SK-N-SH (cell line): ENCODE measurements at regions not wholly inside any gene's neighbourhood (a gene's known extent, or its start where the extent isn't known, plus 50 kb on each side); places are given as distances from the start of the nearest gene placed in this dataset.

Experiments used
- CTCF ChIA-PET: fragments of 300-600, 350-600 bp; formaldehyde crosslinking; extraction: SDS; loops from one replicate; lab custom pipeline; 2021; lab: Yijun Ruan, JAX
- POLR2A ChIA-PET: fragments of 350-600 bp; sonication (Branson Sonifier 250); formaldehyde crosslinking; extraction: SDS; loops from one replicate; lab custom pipeline; 2020; ENCODE audit warnings: antibody characterized with exemption, inconsistent platforms; lab: Yijun Ruan, JAX
- DNase-seq: peaks from one replicate; pipeline ENCODE4 v3.0.0; 2012
- H2AFZ ChIP-seq: fragments of 200-600 bp; sonication (generic); 2 replicates; pipeline ENCODE4 v1.8.1; 2016; ENCODE audit warnings: antibody characterized with exemption, mild to moderate bottlenecking, low read depth
- H3F3A ChIP-seq: fragments of 200-600 bp; sonication (generic); replicated peaks from 2 replicates; pipeline ENCODE3; 2016; ENCODE audit warnings: antibody characterized with exemption, mild to moderate bottlenecking; ENCODE audit not compliant: insufficient read depth
- H3K27ac ChIP-seq, 2 experiments: fragments of 200-500 bp in 1 of 2; fragments of 200-600 bp in 1 of 2; sonication (Bioruptor generic) in 1 of 2; sonication (generic), shearing (Covaris generic) in 1 of 2; 2 replicates each; pipeline versions ENCODE4 v1.5.1 to v1.6.1; 2014 to 2016; ENCODE audit warnings: low read depth in 2 of 2, inconsistent platforms in 1 of 2, low read length in 1 of 2, mild to moderate bottlenecking in 1 of 2, mixed read lengths in 1 of 2
- H3K27me3 ChIP-seq: fragments of 200-600 bp; sonication (generic), shearing (Covaris generic); 2 replicates; pipeline ENCODE4 v1.6.1; 2016; ENCODE audit warnings: mixed run types; ENCODE audit not compliant: insufficient read depth
- H3K36me3 ChIP-seq, 2 experiments: fragments of 200-500 bp in 1 of 2; fragments of 200-600 bp in 1 of 2; sonication (Bioruptor generic) in 1 of 2; sonication (generic) in 1 of 2; replicated peaks in 1 of 2; 2 replicates each; pipeline versions ENCODE3 to v1.5.1; 2014 to 2016; ENCODE audit warnings: low read length in 1 of 2, mild to moderate bottlenecking in 1 of 2; ENCODE audit not compliant: insufficient read depth in 2 of 2, control insufficient read depth in 1 of 2
- H3K4me1 ChIP-seq, 2 experiments: fragments of 200-500 bp in 1 of 2; fragments of 200-600 bp in 1 of 2; sonication (Bioruptor generic) in 1 of 2; sonication (generic), shearing (Covaris generic) in 1 of 2; 2 replicates each; pipeline versions ENCODE4 v1.5.1 to v1.6.1; 2014 to 2016; ENCODE audit warnings: low read depth in 1 of 2, low read length in 1 of 2, mixed run types in 1 of 2; ENCODE audit not compliant: insufficient read depth in 2 of 2, control insufficient read depth in 1 of 2
- H3K4me2 ChIP-seq: fragments of 200-600 bp; sonication (generic), shearing (Covaris generic); 2 replicates; pipeline ENCODE4 v1.6.1; 2017; ENCODE audit warnings: mixed run types
- H3K4me3 ChIP-seq, 2 experiments: fragments of 200-500 bp in 1 of 2; fragments of 200-600 bp in 1 of 2; sonication (Bioruptor generic) in 1 of 2; sonication (generic), shearing (Covaris generic) in 1 of 2; 2 replicates each; pipeline versions ENCODE4 v1.5.1 to v1.8.1; 2014 to 2016; ENCODE audit warnings: low read depth in 2 of 2, inconsistent platforms in 1 of 2, low read length in 1 of 2, mild to moderate bottlenecking in 1 of 2, mixed read lengths in 1 of 2, moderate library complexity in 1 of 2
- H3K79me2 ChIP-seq: fragments of 200-600 bp; sonication (generic); 2 replicates; pipeline ENCODE4 v1.8.1; 2017; ENCODE audit warnings: mild to moderate bottlenecking; ENCODE audit not compliant: insufficient read depth
- H3K9ac ChIP-seq: fragments of 200-600 bp; sonication (generic); 2 replicates; pipeline ENCODE4 v1.6.1; 2017; ENCODE audit warnings: mixed run types
- H3K9me2 ChIP-seq: fragments of 200-600 bp; sonication (generic); 2 replicates; pipeline ENCODE4 v1.6.1; 2017; ENCODE audit warnings: mixed run types
- H3K9me3 ChIP-seq: fragments of 200-600 bp; sonication (generic); 2 replicates; pipeline ENCODE4 v1.6.1; 2017; ENCODE audit warnings: mixed run types, mild to moderate bottlenecking, moderate library complexity
- H4K20me1 ChIP-seq: fragments of 200-600 bp; sonication (generic); 2 replicates; pipeline ENCODE4 v1.6.1; 2017; ENCODE audit warnings: mild to moderate bottlenecking, mixed run types; ENCODE audit not compliant: insufficient read depth
- CHD2 ChIP-seq: fragments of 150-350 bp; IDR thresholded peaks from 2 replicates; pipeline ENCODE4 v1.6.1; 2018; ENCODE audit warnings: low read length; ENCODE audit not compliant: partially characterized antibody
- EZH2phosphoT487 ChIP-seq: fragments of 200-600 bp; sonication (generic); IDR thresholded peaks from 2 replicates; pipeline ENCODE4 v1.6.1; 2017; ENCODE audit warnings: low read depth, mixed run types, mild to moderate bottlenecking, antibody characterized with exemption, moderate library complexity, borderline replicate concordance
- FOSL2 ChIP-seq: IDR thresholded peaks from 2 replicates; pipeline ENCODE4 v1.4.0; 2012; ENCODE audit warnings: low read depth, mild to moderate bottlenecking, moderate library complexity, borderline replicate concordance
- GATA2 ChIP-seq: sonication (generic); formaldehyde crosslinking; IDR thresholded peaks from 2 replicates; pipeline ENCODE4 v1.5.0; 2020; ENCODE audit warnings: mild to moderate bottlenecking, missing genetic modification reagents
- MXI1 ChIP-seq: IDR thresholded peaks from 2 replicates; pipeline ENCODE4 v1.6.1; 2012; ENCODE audit warnings: mild to moderate bottlenecking, low read depth, low read length, improper control_type of control experiment
- NFIC ChIP-seq: IDR thresholded peaks from 2 replicates; pipeline ENCODE4 v1.4.0; 2012; ENCODE audit warnings: borderline replicate concordance
- NRF1 ChIP-seq: IDR thresholded peaks from 2 replicates; pipeline ENCODE4 v1.6.1; 2012; ENCODE audit warnings: low read depth, mild to moderate bottlenecking, low read length
- PBX3 ChIP-seq: IDR thresholded peaks from 2 replicates; pipeline ENCODE4; 2012
- POLR2AphosphoS5 ChIP-seq: IDR thresholded peaks from 2 replicates; pipeline ENCODE4 v1.6.1; 2012; ENCODE audit warnings: low read depth, low read length
- RAD21 ChIP-seq: IDR thresholded peaks from 2 replicates; pipeline ENCODE4 v1.6.1; 2012; ENCODE audit warnings: mild to moderate bottlenecking, low read length
- RCOR1 ChIP-seq: fragments of 150-350 bp; IDR thresholded peaks from 2 replicates; pipeline ENCODE4 v1.6.1; 2017; ENCODE audit warnings: antibody characterized with exemption, low read length
- REST ChIP-seq: IDR thresholded peaks from 2 replicates; pipeline ENCODE4 v1.6.1; 2012; ENCODE audit warnings: mild to moderate bottlenecking, low read depth, low read length, moderate library complexity
- SIN3A ChIP-seq: IDR thresholded peaks from 2 replicates; pipeline ENCODE4 v1.6.1; 2012; ENCODE audit warnings: low read depth, mild to moderate bottlenecking, low read length, moderate library complexity, borderline replicate concordance
- SMC3 ChIP-seq: IDR thresholded peaks from 2 replicates; pipeline ENCODE4 v1.6.1; 2012; ENCODE audit warnings: low read depth, low read length, improper control_type of control experiment
- TCF12 ChIP-seq: IDR thresholded peaks from 2 replicates; pipeline ENCODE4 v1.4.0; 2012
- YY1 ChIP-seq: IDR thresholded peaks from 2 replicates; pipeline ENCODE4 v1.4.0; 2012; ENCODE audit warnings: low read depth, mild to moderate bottlenecking
- ZBTB33 ChIP-seq: IDR thresholded peaks from 2 replicates; pipeline ENCODE4 v1.4.0; 2012; ENCODE audit warnings: low read depth, borderline replicate concordance
- WGBS: methylation state at CpG from one replicate; pipeline ENCODE4 v1.1.6; 2017; ENCODE audit warnings: low lambda C conversion rate; 5-methylcytosine and 5-hydroxymethylcytosine counted together

GRCh38 chr6:122020588-122021264 lies 378.7 kb upstream of the HSF2 start (continued):
- no peak for TF ChIP-seq ZBTB33
- TF ChIP-seq YY1: no peak

- DNase-seq: no peak
- no peak overlapping the region for H3K4me2 ChIP-seq
- H3K27ac ChIP-seq: no peak overlapping the region
- no peak overlapping the region for H3K9ac ChIP-seq
- no peaks in the 10 kb centered on the region for H3K27me3 ChIP-seq
- POLR2A ChIA-PET: no interaction called here
- no peaks in the 10 kb centered on the region; a peak in 2 of 4 replicates for H3K4me1 ChIP-seq
- TF ChIP-seq RCOR1: no peak
- TF ChIP-seq PBX3: no peak
- TF ChIP-seq MXI1: no peak
- TF ChIP-seq SMC3: no peak
- TF ChIP-seq FOSL2: no peak
- TF ChIP-seq CHD2: no peak
- no peak for TF ChIP-seq TCF12
- no peak for TF ChIP-seq GATA2 (CRISPR knock-in tag)
- no peak for TF ChIP-seq RAD21
- no peak for TF ChIP-seq NFIC
- TF ChIP-seq POLR2AphosphoS5: no peak
- no peak for TF ChIP-seq SIN3A
- TF ChIP-seq NRF1: no peak
- TF ChIP-seq ZBTB33: no peak
- TF ChIP-seq EZH2phosphoT487: no peak
- no peak for TF ChIP-seq REST
- TF ChIP-seq, all 33 proteins: peak for 0
- H4K20me1 ChIP-seq: no peaks in the 10 kb centered on the region
- no peak overlapping the region for H3K4me3 ChIP-seq
- H3K9me3 ChIP-seq: no peaks in the 10 kb centered on the region
- H3K9me2 ChIP-seq: no peaks in the 10 kb centered on the region
- CTCF ChIA-PET: no interaction called here
- no peaks in the 10 kb centered on the region for H3K79me2 ChIP-seq
- no peak overlapping the region for H2AFZ ChIP-seq
- H3K36me3 ChIP-seq: no peaks in the 10 kb centered on the region
- 45% methylated on average over 1 of the region's 1 CpG for WGBS
- H3F3A ChIP-seq: no peaks in the 10 kb centered on the region
These were observed 374.3 kb upstream of the HSF2 start for GRCh38 chr6:122025104-122025503.
